GM12874 (cell line): ENCODE measurements at regions not wholly inside any gene's neighbourhood (a gene's known extent, or its start where the extent isn't known, plus 50 kb on each side); places are given as distances from the start of the nearest gene placed in this dataset.

Source experiments
- CTCF ChIP-seq: IDR thresholded peaks from 2 replicates; pipeline ENCODE4 v1.5.1; 2011; ENCODE audit warnings: low read depth, mild to moderate bottlenecking, control low read depth, low read length, moderate library complexity; ENCODE audit not compliant: insufficient read depth

- no peak for TF ChIP-seq CTCF
Measured at GRCh38 chr11:97430877-97431276, 1041.1 kb downstream of the JRKL start.

GRCh38 chr11:97432926-97433325 is 1043.1 kb downstream of the JRKL start:
- no peak for TF ChIP-seq CTCF

GRCh38 chr11:97445561-97445960 is 1055.7 kb downstream of the JRKL start:
- no peak for TF ChIP-seq CTCF

GRCh38 chr11:97451441-97451840 is 1061.6 kb downstream of the JRKL start:
- TF ChIP-seq CTCF: no peak

GRCh38 chr11:97454988-97455387 is 1065.2 kb downstream of the JRKL start:
- no peak for TF ChIP-seq CTCF

GRCh38 chr11:97460091-97460490 is 1070.3 kb downstream of the JRKL start:
- TF ChIP-seq CTCF: no peak

GRCh38 chr11:97461044-97461880 is 1071.4 kb downstream of the JRKL start:
- TF ChIP-seq CTCF: no peak
